Activated T-helper 17 cell treated with anti-CD3 and anti-CD28 coated beads, Interleukin-2, amount 50 U/mL, for 72 hours (primary cell): ENCODE measurements at regions not wholly inside any gene's neighbourhood (a gene's known extent, or its start where the extent isn't known, plus 50 kb on each side); places are given as distances from the start of the nearest gene placed in this dataset.

ENCODE experiments used
- ATAC-seq: fragments of 150-1000 bp; cut with Tn5 transposase; replicated peaks from 2 replicates; pipeline ENCODE4 v1.10.0; 2021; ENCODE audit warnings: mild to moderate bottlenecking, moderate library complexity
- H3K27ac Mint-ChIP-seq: one replicate; pipeline ENCODE4 v1.8.0; 2022; ENCODE audit warnings: mixed read lengths
- H3K27me3 Mint-ChIP-seq: one replicate; pipeline ENCODE4 v1.8.0; 2022; ENCODE audit warnings: mixed read lengths
- H3K36me3 Mint-ChIP-seq: one replicate; pipeline ENCODE4 v1.8.0; 2022; ENCODE audit warnings: low read depth, mild to moderate bottlenecking, mixed read lengths
- H3K4me1 Mint-ChIP-seq: one replicate; pipeline ENCODE4 v1.8.0; 2022; ENCODE audit warnings: mixed read lengths
- H3K4me3 Mint-ChIP-seq: one replicate; pipeline ENCODE4 v1.8.0; 2022; ENCODE audit warnings: mild to moderate bottlenecking, mixed read lengths
- H3K9me3 Mint-ChIP-seq: one replicate; pipeline ENCODE4 v1.8.0; 2022; ENCODE audit warnings: mixed read lengths

DNA sequence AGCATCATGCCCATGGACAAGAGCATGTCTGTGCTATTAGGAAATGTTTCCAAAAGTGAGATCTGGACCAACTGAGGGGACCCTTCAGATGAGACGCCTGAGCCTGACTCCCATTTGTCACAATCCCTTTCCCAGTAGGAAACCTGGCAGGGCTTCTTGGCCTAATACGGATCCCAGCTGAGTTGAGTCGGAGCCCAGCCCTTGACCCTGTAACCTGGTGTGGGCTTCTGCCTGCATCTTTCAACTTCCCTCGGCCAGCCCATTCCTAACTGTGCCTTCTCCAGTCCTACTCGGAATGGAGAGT lies 148.3 kb downstream of the IRX2 start:
- Mint-ChIP-seq H3K4me3 (no peak overlapping the region), H3K9me3 (no peaks in the 10 kb centered on the region), H3K4me1 (no peaks in the 10 kb centered on the region), H3K36me3 (no peaks in the 10 kb centered on the region), H3K27ac (no peak overlapping the region), H3K27me3 (no peaks in the 10 kb centered on the region)
- no peak for ATAC-seq

- no peak for ATAC-seq
- no peak overlapping the region for H3K4me3 Mint-ChIP-seq
- H3K9me3 Mint-ChIP-seq = no peaks in the 10 kb centered on the region
- H3K4me1 Mint-ChIP-seq = no peaks in the 10 kb centered on the region
- H3K36me3 Mint-ChIP-seq = no peaks in the 10 kb centered on the region
- H3K27ac Mint-ChIP-seq = no peak overlapping the region
- no peaks in the 10 kb centered on the region for H3K27me3 Mint-ChIP-seq
Measured at GRCh38 chr5:2602451-2603271, 148.8 kb downstream of the IRX2 start.

- no peaks in the 10 kb centered on the region for H3K36me3 Mint-ChIP-seq
- H3K27me3 Mint-ChIP-seq = no peaks in the 10 kb centered on the region
- no peaks in the 10 kb centered on the region for H3K9me3 Mint-ChIP-seq
- no peak overlapping the region for H3K4me3 Mint-ChIP-seq
- H3K4me1 Mint-ChIP-seq = no peaks in the 10 kb centered on the region
- no peak for ATAC-seq
- no peak overlapping the region for H3K27ac Mint-ChIP-seq
Measured at GRCh38 chr5:2598503-2598902, 153.0 kb downstream of the IRX2 start.

GRCh38 chr5:2594701-2595100 lies 156.8 kb downstream of the IRX2 start:
- no peaks in the 10 kb centered on the region for H3K9me3 Mint-ChIP-seq
- no peaks in the 10 kb centered on the region for H3K36me3 Mint-ChIP-seq
- no peak overlapping the region for H3K27ac Mint-ChIP-seq

GRCh38 chr5:2592766-2593165 lies 158.7 kb downstream of the IRX2 start:
- no peak overlapping the region for H3K4me3 Mint-ChIP-seq
- no peaks in the 10 kb centered on the region for H3K27me3 Mint-ChIP-seq
- no peak for ATAC-seq
- no peak overlapping the region for H3K27ac Mint-ChIP-seq
- no peaks in the 10 kb centered on the region for H3K36me3 Mint-ChIP-seq
- no peaks in the 10 kb centered on the region for H3K4me1 Mint-ChIP-seq
- H3K9me3 Mint-ChIP-seq = no peaks in the 10 kb centered on the region

More at GRCh38 chr5:2594701-2595100, 156.8 kb downstream of the IRX2 start:
- Mint-ChIP-seq H3K4me3 (no peak overlapping the region), H3K4me1 (no peaks in the 10 kb centered on the region), H3K27me3 (no peaks in the 10 kb centered on the region)
- no peak for ATAC-seq

GRCh38 chr5:2591777-2592453 lies 159.6 kb downstream of the IRX2 start:
- H3K36me3 Mint-ChIP-seq = no peaks in the 10 kb centered on the region
- no peaks in the 10 kb centered on the region for H3K4me1 Mint-ChIP-seq
- no peak for ATAC-seq
- no peaks in the 10 kb centered on the region for H3K27me3 Mint-ChIP-seq
- no peaks in the 10 kb centered on the region for H3K9me3 Mint-ChIP-seq
- H3K4me3 Mint-ChIP-seq = no peak overlapping the region
- H3K27ac Mint-ChIP-seq = no peak overlapping the region

GRCh38 chr5:2588850-2589501 lies 162.5 kb downstream of the IRX2 start:
- no peaks in the 10 kb centered on the region for H3K4me1 Mint-ChIP-seq
- no peak overlapping the region for H3K27ac Mint-ChIP-seq
- no peaks in the 10 kb centered on the region for H3K36me3 Mint-ChIP-seq
- no peak for ATAC-seq
- no peaks in the 10 kb centered on the region for H3K9me3 Mint-ChIP-seq
- H3K27me3 Mint-ChIP-seq = no peaks in the 10 kb centered on the region
- no peak overlapping the region for H3K4me3 Mint-ChIP-seq

- H3K9me3 Mint-ChIP-seq = no peaks in the 10 kb centered on the region
- H3K4me1 Mint-ChIP-seq = no peaks in the 10 kb centered on the region
- no peaks in the 10 kb centered on the region for H3K27me3 Mint-ChIP-seq
- ATAC-seq = no peak
- no peak overlapping the region for H3K4me3 Mint-ChIP-seq
- no peaks in the 10 kb centered on the region for H3K36me3 Mint-ChIP-seq
- H3K27ac Mint-ChIP-seq = no peak overlapping the region
Measured at GRCh38 chr5:2587189-2588031, 164.1 kb downstream of the IRX2 start.

DNA sequence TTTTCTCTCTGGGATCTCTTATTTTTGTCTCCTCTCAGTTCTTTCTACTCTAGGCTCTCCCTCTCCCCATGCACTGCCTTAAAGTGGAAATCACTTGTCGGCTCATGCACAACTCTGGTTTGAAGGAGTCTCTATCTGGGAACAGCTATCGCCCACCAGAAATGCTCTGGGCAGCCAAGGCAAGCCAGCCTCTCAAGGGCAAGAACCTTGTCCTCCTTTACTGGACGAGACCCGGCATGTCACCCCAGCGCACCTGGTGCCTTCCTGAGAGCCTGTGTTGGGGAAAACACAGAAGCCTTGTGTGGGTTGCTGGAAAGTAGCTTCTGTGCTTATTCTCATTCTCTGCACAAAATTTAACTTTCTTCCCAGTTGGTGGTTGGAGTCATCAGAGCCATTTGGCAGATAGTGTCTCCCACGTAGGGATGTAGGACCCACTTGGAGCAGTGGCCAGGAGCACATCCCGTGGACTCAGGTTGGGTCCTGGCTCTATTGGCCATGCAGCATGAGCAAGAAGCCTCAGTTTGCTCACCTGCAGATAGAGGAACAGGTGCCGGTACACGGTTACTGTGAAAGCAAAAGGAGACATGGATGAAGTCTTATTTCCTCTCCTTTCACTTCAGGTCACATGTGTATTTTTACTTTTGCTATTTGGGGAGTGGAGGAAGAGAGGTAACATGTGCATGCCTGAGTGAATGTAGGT lies 165.3 kb downstream of the IRX2 start:
- Mint-ChIP-seq H3K4me1 (no peaks in the 10 kb centered on the region), H3K9me3 (peaks cover 6% of the 10 kb centered on the region), H3K27ac (no peak overlapping the region), H3K4me3 (no peak overlapping the region), H3K27me3 (no peaks in the 10 kb centered on the region), H3K36me3 (no peaks in the 10 kb centered on the region)
- ATAC-seq = no peak

DNA sequence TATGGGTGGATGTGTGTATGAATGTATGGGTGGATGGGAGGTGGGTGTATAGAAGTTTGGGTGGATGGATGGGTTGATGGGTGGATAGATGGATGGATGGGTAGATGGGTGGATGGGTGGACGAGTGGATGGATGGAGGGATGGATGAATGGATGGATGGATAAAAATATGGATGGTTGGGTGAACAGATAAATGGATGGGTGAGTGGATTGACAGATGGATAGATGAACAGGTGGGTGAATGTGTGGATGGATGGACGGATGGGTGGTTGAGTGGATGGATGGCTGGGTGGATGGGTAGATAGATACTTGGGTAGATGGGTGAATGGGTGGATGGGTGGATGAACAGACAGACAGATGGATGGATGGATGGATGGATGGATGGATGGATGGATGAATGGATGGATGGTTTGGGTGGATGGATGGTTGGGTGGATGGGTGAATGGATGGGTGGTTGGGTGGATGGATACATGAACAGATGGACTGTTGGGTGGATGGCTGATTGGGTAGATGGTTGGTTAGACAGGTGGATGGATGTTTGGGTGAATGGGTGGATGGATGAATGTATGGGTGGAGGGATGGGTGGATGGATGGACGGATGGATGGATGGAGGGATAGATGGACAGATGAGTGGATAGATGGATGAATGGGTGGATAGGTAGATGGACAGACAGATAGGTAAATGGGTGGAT lies 166.8 kb downstream of the IRX2 start:
- Mint-ChIP-seq H3K4me1 (no peaks in the 10 kb centered on the region), H3K27me3 (no peaks in the 10 kb centered on the region), H3K27ac (no peak overlapping the region), H3K36me3 (no peaks in the 10 kb centered on the region), H3K9me3 (peaks cover 6% of the 10 kb centered on the region), H3K4me3 (no peak overlapping the region)
- ATAC-seq = no peak

DNA sequence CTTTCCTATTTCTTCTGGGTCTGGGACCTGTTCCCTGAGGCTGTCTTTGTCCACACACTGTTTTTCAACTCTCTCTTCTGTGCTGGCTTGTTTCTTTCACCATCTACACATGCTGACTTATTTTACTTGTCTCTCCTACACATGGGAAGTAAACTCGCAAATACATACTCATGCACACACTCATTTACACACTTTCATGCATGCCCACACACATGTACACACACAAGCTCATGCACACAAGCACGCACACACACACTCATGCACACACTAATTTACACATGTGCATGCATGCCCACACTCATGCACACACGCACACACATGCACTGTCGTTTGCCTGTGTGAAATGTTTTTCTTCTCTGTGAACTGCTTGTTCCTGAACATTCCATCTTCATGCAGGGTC lies 169.0 kb downstream of the IRX2 start:
- Mint-ChIP-seq H3K4me3 (no peak overlapping the region), H3K27ac (no peak overlapping the region), H3K36me3 (no peaks in the 10 kb centered on the region), H3K27me3 (no peaks in the 10 kb centered on the region), H3K9me3 (peaks cover 6% of the 10 kb centered on the region), H3K4me1 (no peaks in the 10 kb centered on the region)
- no peak for ATAC-seq

DNA sequence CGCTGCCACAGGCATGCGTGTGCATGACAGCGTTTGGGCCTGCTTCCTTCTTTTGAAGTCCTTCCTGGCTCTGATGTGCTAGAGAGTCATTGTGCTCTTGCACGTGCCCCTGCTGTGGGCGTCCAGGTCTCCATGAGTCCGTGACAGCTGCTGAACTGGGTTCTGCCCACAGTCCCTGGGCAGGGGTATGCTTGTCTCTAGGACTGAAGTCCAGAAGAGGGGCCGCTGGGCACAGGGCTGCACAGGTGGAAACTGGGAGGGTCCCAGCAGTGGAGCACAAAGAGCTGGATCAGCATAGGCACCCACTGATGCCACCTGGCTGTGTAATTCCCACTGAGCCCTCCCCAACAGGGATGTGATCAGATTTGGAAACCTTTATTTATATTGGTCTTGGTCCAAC lies 169.4 kb downstream of the IRX2 start:
- H3K9me3 Mint-ChIP-seq = peaks cover 6% of the 10 kb centered on the region
- H3K27me3 Mint-ChIP-seq = no peaks in the 10 kb centered on the region
- H3K4me3 Mint-ChIP-seq = no peak overlapping the region
- no peak overlapping the region for H3K27ac Mint-ChIP-seq
- no peak for ATAC-seq
- no peaks in the 10 kb centered on the region for H3K36me3 Mint-ChIP-seq
- H3K4me1 Mint-ChIP-seq = no peaks in the 10 kb centered on the region

GRCh38 chr5:2581418-2581817 lies 170.1 kb downstream of the IRX2 start:
- H3K9me3 Mint-ChIP-seq = peaks cover 6% of the 10 kb centered on the region
- no peak for ATAC-seq
- no peak overlapping the region for H3K27ac Mint-ChIP-seq
- H3K4me1 Mint-ChIP-seq = no peaks in the 10 kb centered on the region
- no peaks in the 10 kb centered on the region for H3K27me3 Mint-ChIP-seq
- H3K36me3 Mint-ChIP-seq = no peaks in the 10 kb centered on the region
- H3K4me3 Mint-ChIP-seq = no peak overlapping the region
